Aorta (tissue), 5 donors: ENCODE measurements at regions not wholly inside any gene's neighbourhood (a gene's known extent, or its start where the extent isn't known, plus 50 kb on each side); places are given as distances from the start of the nearest gene placed in this dataset.

ENCODE experiments used
- ATAC-seq: fragments of 200-7000 bp; cut with Tn5 transposase; one replicate; pipeline ENCODE4 v1.9.1; 2022; ENCODE audit warnings: moderate library complexity; ENCODE audit not compliant: low FRiP score
- DNase-seq, 2 donors: peaks; one replicate each; pipeline ENCODE4 v3.0.0-alpha.2; 2020
- H3K27ac ChIP-seq, 2 donors: one replicate each; pipeline ENCODE4 v1.5.1; 2013; ENCODE audit warnings: low read length in 2 of 2, mild to moderate bottlenecking in 2 of 2, moderate library complexity in 2 of 2, control low read depth in 1 of 2, inconsistent platforms in 1 of 2, low read depth in 1 of 2
- H3K27me3 ChIP-seq, 2 donors: one replicate each; pipeline ENCODE4 v1.6.1; 2013; ENCODE audit warnings: control low read depth in 1 of 2, low read length in 1 of 2, mild to moderate bottlenecking in 1 of 2, moderate library complexity in 1 of 2; ENCODE audit not compliant: insufficient read depth in 2 of 2, control insufficient read depth in 1 of 2
- H3K36me3 ChIP-seq, 2 donors: one replicate each; pipeline ENCODE4 v1.6.1; 2013; ENCODE audit warnings: control low read depth in 1 of 2, low read length in 1 of 2, mild to moderate bottlenecking in 1 of 2; ENCODE audit not compliant: insufficient read depth in 2 of 2, control insufficient read depth in 1 of 2
- H3K4me1 ChIP-seq, 2 donors: one replicate each; pipeline ENCODE4 v1.6.1; 2013; ENCODE audit warnings: low read length in 2 of 2, control low read depth in 1 of 2, mild to moderate bottlenecking in 1 of 2, moderate library complexity in 1 of 2; ENCODE audit not compliant: insufficient read depth in 2 of 2, control insufficient read depth in 1 of 2
- H3K4me3 ChIP-seq, 2 donors: one replicate each; pipeline ENCODE4 v1.5.1; 2013; ENCODE audit warnings: low read length in 2 of 2, control low read depth in 1 of 2, mild to moderate bottlenecking in 1 of 2
- H3K9me3 ChIP-seq: one replicate; pipeline ENCODE4 v1.6.1; 2013; ENCODE audit warnings: mild to moderate bottlenecking, low read length; ENCODE audit not compliant: control insufficient read depth
- WGBS, 2 donors: extraction: QIAGEN DNeasy Blood & Tissue Kit; methylation state at CpG; one replicate each; pipeline ENCODE4 v1.1.7; 2013; 5-methylcytosine and 5-hydroxymethylcytosine counted together
- intact Hi-C, 2 donors: fragments of 100-400 bp; cut with DNase I; formaldehyde crosslinking; loops; one replicate each; pipeline versions ENCODE4 v1.14.2 to v1.15.0; 2022
- donor health status: healthy with polysubstance abuse.
- donor health status: Bipolar disorder and iron deficiency.
- donor health status: DM: no; HTN: no; CAD: no.
- donor health status: DM: no; HTN: no; CAD: no.
- donor health status: DM: yes; HTN: yes; CAD: no.

- Histone ChIP-seq H3K4me3 (no peak overlapping the region), H3K27me3 (no peaks in the 10 kb centered on the region), H3K4me1 (no peaks in the 10 kb centered on the region), H3K36me3 (no peaks in the 10 kb centered on the region), H3K27ac (no peak overlapping the region), H3K9me3 (no peaks in the 10 kb centered on the region)
- ATAC-seq = no peak
- intact Hi-C loops = no loop called here
- WGBS, 2 donors = 35 to 41% methylated on average over 5 of the region's 5 CpGs
- DNase-seq = no peak
These were observed 772.1 kb upstream of the CDH9 start for GRCh38 chr5:27810458-27810857.

GRCh38 chr5:27797220-27797619, 758.8 kb upstream of the CDH9 start:
- intact Hi-C loops = no loop called here
- WGBS, 2 donors = 96 to 100% methylated on average over 1 of the region's 1 CpG
- no peaks in the 10 kb centered on the region for H3K27me3 ChIP-seq
- H3K27ac ChIP-seq = no peak overlapping the region
- no peak overlapping the region for H3K4me3 ChIP-seq
- H3K9me3 ChIP-seq = no peaks in the 10 kb centered on the region
- ATAC-seq (no peak), DNase-seq (no peak)
- no peaks in the 10 kb centered on the region for H3K4me1 ChIP-seq
- H3K36me3 ChIP-seq = no peaks in the 10 kb centered on the region

GRCh38 chr5:27788184-27788583, 749.8 kb upstream of the CDH9 start:
- no peak for ATAC-seq
- WGBS, 2 donors = 93 to 94% methylated on average over 2 of the region's 2 CpGs
- H3K36me3 ChIP-seq = no peaks in the 10 kb centered on the region
- intact Hi-C loops = no loop called here
- H3K27me3 ChIP-seq = no peaks in the 10 kb centered on the region
- H3K27ac ChIP-seq = no peak overlapping the region
- no peaks in the 10 kb centered on the region for H3K9me3 ChIP-seq
- no peak overlapping the region for H3K4me3 ChIP-seq
- H3K4me1 ChIP-seq = no peaks in the 10 kb centered on the region
- DNase-seq = no peak

GRCh38 chr5:27784317-27784716, 745.9 kb upstream of the CDH9 start:
- Histone ChIP-seq H3K36me3 (no peaks in the 10 kb centered on the region), H3K27me3 (no peaks in the 10 kb centered on the region), H3K4me1 (no peaks in the 10 kb centered on the region), H3K27ac (no peak overlapping the region), H3K4me3 (no peak overlapping the region), H3K9me3 (no peaks in the 10 kb centered on the region)
- intact Hi-C loops = no loop called here
- ATAC-seq = no peak
- WGBS, 2 donors = 58 to 61% methylated on average over 1 of the region's 1 CpG
- DNase-seq = no peak

- no peak overlapping the region for H3K27ac ChIP-seq
- no peak for ATAC-seq
- intact Hi-C loops = no loop called here
- no peaks in the 10 kb centered on the region for H3K36me3 ChIP-seq
- no peak for DNase-seq
- WGBS, 2 donors = 83 to 84% methylated on average over 4 of the region's 4 CpGs
- H3K9me3 ChIP-seq = no peaks in the 10 kb centered on the region
- no peaks in the 10 kb centered on the region for H3K4me1 ChIP-seq
- H3K4me3 ChIP-seq = no peak overlapping the region
- H3K27me3 ChIP-seq = no peaks in the 10 kb centered on the region
These were observed 739.7 kb upstream of the CDH9 start for GRCh38 chr5:27778121-27778520.

- intact Hi-C loops = no loop called here
- Histone ChIP-seq H3K27ac (no peak overlapping the region), H3K36me3 (no peaks in the 10 kb centered on the region), H3K4me3 (no peak overlapping the region), H3K9me3 (no peaks in the 10 kb centered on the region), H3K4me1 (no peaks in the 10 kb centered on the region), H3K27me3 (no peaks in the 10 kb centered on the region)
- ATAC-seq = no peak
- no peak for DNase-seq
- 14 to 20% methylated on average over 1 of the region's 1 CpG for WGBS, 2 donors
These were observed 735.2 kb upstream of the CDH9 start for GRCh38 chr5:27773636-27774035.

GRCh38 chr5:27773166-27773565, 734.8 kb upstream of the CDH9 start:
- WGBS, 2 donors = 13 to 17% methylated on average over 3 of the region's 3 CpGs
- no peak for ATAC-seq
- intact Hi-C loops = no loop called here

GRCh38 chr5:27769748-27770402, 731.5 kb upstream of the CDH9 start:
- no peak overlapping the region for H3K4me3 ChIP-seq
- WGBS, 2 donors = 59 to 74% methylated on average over 6 of the region's 6 CpGs
- no peak for DNase-seq
- H3K27me3 ChIP-seq = peaks cover 0 to 1% of the 10 kb centered on the region in 2 donors
- no peaks in the 10 kb centered on the region for H3K36me3 ChIP-seq
- H3K27ac ChIP-seq = no peak overlapping the region
- H3K4me1 ChIP-seq = no peaks in the 10 kb centered on the region
- H3K9me3 ChIP-seq = no peaks in the 10 kb centered on the region
- ATAC-seq = no peak
- intact Hi-C loops = no loop called here

More at GRCh38 chr5:27773166-27773565, 734.8 kb upstream of the CDH9 start:
- Histone ChIP-seq H3K4me1 (no peaks in the 10 kb centered on the region), H3K36me3 (no peaks in the 10 kb centered on the region), H3K27me3 (no peaks in the 10 kb centered on the region), H3K4me3 (no peak overlapping the region), H3K27ac (no peak overlapping the region), H3K9me3 (no peaks in the 10 kb centered on the region)
- DNase-seq = no peak

GRCh38 chr5:27748847-27749246, 710.5 kb upstream of the CDH9 start:
- no peak for DNase-seq
- Histone ChIP-seq H3K9me3 (no peaks in the 10 kb centered on the region), H3K36me3 (no peaks in the 10 kb centered on the region), H3K27ac (no peak overlapping the region), H3K4me3 (no peak overlapping the region), H3K4me1 (no peaks in the 10 kb centered on the region), H3K27me3 (no peaks in the 10 kb centered on the region)
- intact Hi-C loops = no loop called here
- no peak for ATAC-seq
